PC-9 (cell line): ENCODE measurements at regions not wholly inside any gene's neighbourhood (a gene's known extent, or its start where the extent isn't known, plus 50 kb on each side); places are given as distances from the start of the nearest gene placed in this dataset.

ENCODE experiments used
- CTCF ChIP-seq: fragments of 200-600 bp; sonication (generic); conservative IDR thresholded peaks from 2 replicates; pipeline ENCODE4 v1.6.1; 2017; ENCODE audit warnings: mixed run types, antibody characterized with exemption, mild to moderate bottlenecking, moderate library complexity
- EZH2 ChIP-seq: fragments of 200-600 bp; sonication (generic); IDR thresholded peaks from 2 replicates; pipeline ENCODE4 v1.8.0; 2017; ENCODE audit warnings: antibody characterized with exemption, low read depth

DNA sequence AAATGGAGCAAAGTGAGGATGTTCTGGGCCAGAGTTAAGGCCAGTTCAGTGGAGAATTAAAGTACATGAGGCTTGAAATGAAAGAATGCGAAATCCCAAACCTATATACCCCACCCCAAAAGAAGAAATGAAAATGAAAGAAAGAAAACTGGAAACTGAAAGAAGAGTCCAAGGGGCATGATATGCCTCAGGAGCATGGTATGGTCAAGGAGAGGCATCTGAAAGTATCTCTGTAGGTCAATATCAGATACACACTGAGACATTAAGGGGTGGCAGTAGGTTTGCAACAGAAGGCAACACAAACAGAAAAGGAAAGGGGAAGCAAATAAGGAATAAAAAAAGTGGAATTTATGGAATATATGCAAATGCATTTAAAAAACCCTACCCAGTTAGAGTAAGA is 166.5 kb downstream of the COG6 start:
- TF ChIP-seq CTCF: no peak
- TF ChIP-seq EZH2: no peak
